Heart left ventricle (tissue), 13 donors: ENCODE measurements at regions not wholly inside any gene's neighbourhood (a gene's known extent, or its start where the extent isn't known, plus 50 kb on each side); places are given as distances from the start of the nearest gene placed in this dataset.

ENCODE experiments used
- CTCF ChIP-seq, 12 donors: fragments of 200-600 bp; sonication (generic) in 4 of 12; IDR thresholded peaks; one replicate each; pipeline versions ENCODE4 v1.5.0 to v1.8.0; 2018 to 2022; ENCODE audit warnings: antibody characterized with exemption in 12 of 12, mild to moderate bottlenecking in 5 of 12
- POLR2A ChIP-seq, 2 donors: fragments of 450-650 bp; IDR thresholded peaks; one replicate each; pipeline ENCODE4 v1.6.1; 2017; ENCODE audit warnings: antibody characterized with exemption in 2 of 2, mild to moderate bottlenecking in 2 of 2, moderate library complexity in 2 of 2
- donor health status: ischemic (EF 13 %, LVEDD 7.1; RV severe dilation, severe dysfunction).
- donor health status: DM: no; HTN: yes; CAD: no.
- donor health status: DM: no; HTN: no; CAD: no.
- donor health status: ischemic (EF 25% LVEDD 6.9; RV normal size, moderate dysfunction).
- donor health status: ischemic (EF 25% LVEDD 5.7; RV mildly dilated, moderate dysfunction).
- donor health status: ischemic (EF 35%, LVEDD 5.7; RV mildly dilated, moderate dysfunction).
- donor health status: nonischemic (EF 11% LVEDD 7.7; RV severe dilation, severe dysfunction).
- donor health status: DM: yes; HTN: yes; CAD: no.
- donor health status: PGD.
- donor health status: ischemic (EF 29% LVEDD 5.4; RV normal size, mild dysfunction).
- donor health status: nonischemic (EF 23%, LVEDD 6.1; RV moderate dilation, normal function).

DNA sequence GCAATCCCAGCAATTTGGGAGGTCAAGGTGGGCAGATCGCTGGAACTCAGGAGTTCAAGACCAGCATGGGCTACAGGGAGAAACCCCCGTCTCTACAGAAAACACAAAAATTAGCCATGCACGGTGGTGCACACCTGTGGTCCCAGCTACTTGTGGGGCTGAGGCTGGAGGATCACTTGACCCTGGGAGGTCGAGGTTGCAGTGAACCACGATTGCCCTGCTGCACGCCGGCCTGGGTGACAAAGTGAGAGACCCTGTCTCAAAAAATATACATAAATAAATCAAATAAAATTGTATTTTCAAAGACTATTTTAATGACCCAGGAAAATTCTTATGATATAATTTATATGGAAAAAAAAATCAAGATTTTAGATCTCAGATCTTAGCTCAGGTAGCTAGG is 191.5 kb downstream of the ZFP36L2 start:
- TF ChIP-seq CTCF (IDR thresholded peaks at IDR 0.05) (no peak), POLR2A (IDR thresholded peaks at IDR 0.05) (no peak)
